Tibial nerve (tissue), 4 donors: ENCODE measurements at regions not wholly inside any gene's neighbourhood (a gene's known extent, or its start where the extent isn't known, plus 50 kb on each side); places are given as distances from the start of the nearest gene placed in this dataset.
"Not testable (repeated sequence)": the region's sequence is repeated elsewhere in the genome, so short reads cannot be mapped to it uniquely, and the experiment has no call there.

ENCODE experiments used
- EP300 ChIP-seq, 2 donors: sonication (generic); formaldehyde crosslinking; IDR thresholded peaks; one replicate each; pipeline ENCODE4 v1.6.1; 2017; ENCODE audit warnings: antibody characterized with exemption in 2 of 2, mild to moderate bottlenecking in 1 of 2
- POLR2A ChIP-seq, 2 donors: fragments of 450-650 bp; IDR thresholded peaks; one replicate each; pipeline ENCODE4 v1.6.1; 2017; ENCODE audit warnings: antibody characterized with exemption in 2 of 2, mild to moderate bottlenecking in 2 of 2, moderate library complexity in 2 of 2
- TF ChIP-seq, protein P1 (sequence below), 5 experiments: fragments of 200-600 bp in 3 of 5; fragments of 450-650 bp in 2 of 5; sonication (generic) in 3 of 5; IDR thresholded peaks; one replicate each; pipeline ENCODE4 v1.5.1; 2016 to 2019; ENCODE audit warnings: antibody characterized with exemption in 5 of 5, mild to moderate bottlenecking in 3 of 5, moderate library complexity in 2 of 5

DNA sequence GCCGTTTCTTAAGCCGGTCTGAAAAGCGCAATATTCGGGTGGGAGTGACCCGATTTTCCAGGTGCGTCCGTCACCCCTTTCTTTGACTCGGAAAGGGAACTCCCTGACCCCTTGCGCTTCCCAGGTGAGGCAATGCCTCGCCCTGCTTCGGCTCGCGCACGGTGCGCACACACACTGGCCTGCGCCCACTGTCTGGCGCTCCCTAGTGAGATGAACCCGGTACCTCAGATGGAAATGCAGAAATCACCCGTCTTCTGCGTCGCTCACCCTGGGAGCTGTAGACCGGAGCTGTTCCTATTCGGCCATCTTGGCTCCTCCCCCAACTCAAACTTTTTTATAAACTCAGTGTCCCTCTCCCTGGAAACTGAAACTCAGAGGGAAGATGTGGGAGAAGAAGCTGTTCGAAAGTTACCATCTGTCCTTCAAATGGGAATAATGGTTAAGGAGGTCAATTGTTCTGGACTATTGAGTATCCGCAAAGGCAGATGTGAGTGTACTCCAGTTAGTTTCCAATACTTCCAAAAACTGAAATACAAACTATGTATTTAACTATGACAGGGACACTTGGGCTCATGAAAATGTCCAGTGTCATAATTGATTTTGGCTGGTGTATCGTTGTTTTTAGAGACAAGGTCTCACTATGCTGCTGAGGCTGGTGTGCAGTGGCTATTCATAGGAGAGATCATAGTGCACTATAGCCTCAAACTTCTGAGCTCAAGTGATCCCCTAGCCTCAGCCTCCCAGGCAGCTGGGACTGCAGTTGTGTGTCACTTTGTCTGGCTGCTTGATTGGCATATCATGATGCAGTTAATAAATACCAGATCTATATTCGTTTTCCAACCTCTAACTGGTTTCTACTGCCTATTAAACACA lies 67.8 kb upstream of the OSBPL3 start:
- not testable (repeated sequence) for TF ChIP-seq EP300, POLR2A (IDR thresholded peaks at IDR 0.05)
- TF ChIP-seq, protein P1, sequence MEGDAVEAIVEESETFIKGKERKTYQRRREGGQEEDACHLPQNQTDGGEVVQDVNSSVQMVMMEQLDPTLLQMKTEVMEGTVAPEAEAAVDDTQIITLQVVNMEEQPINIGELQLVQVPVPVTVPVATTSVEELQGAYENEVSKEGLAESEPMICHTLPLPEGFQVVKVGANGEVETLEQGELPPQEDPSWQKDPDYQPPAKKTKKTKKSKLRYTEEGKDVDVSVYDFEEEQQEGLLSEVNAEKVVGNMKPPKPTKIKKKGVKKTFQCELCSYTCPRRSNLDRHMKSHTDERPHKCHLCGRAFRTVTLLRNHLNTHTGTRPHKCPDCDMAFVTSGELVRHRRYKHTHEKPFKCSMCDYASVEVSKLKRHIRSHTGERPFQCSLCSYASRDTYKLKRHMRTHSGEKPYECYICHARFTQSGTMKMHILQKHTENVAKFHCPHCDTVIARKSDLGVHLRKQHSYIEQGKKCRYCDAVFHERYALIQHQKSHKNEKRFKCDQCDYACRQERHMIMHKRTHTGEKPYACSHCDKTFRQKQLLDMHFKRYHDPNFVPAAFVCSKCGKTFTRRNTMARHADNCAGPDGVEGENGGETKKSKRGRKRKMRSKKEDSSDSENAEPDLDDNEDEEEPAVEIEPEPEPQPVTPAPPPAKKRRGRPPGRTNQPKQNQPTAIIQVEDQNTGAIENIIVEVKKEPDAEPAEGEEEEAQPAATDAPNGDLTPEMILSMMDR (IDR thresholded peaks at IDR 0.05), result not testable (repeated sequence)
